ENCODE measurements at regions not wholly inside any gene's neighbourhood (a gene's known extent, or its start where the extent isn't known, plus 50 kb on each side); places are given as distances from the start of the nearest gene placed in this dataset.
"Not testable (repeated sequence)": the region's sequence is repeated elsewhere in the genome, so short reads cannot be mapped to it uniquely, and the experiment has no call there.

DNA sequence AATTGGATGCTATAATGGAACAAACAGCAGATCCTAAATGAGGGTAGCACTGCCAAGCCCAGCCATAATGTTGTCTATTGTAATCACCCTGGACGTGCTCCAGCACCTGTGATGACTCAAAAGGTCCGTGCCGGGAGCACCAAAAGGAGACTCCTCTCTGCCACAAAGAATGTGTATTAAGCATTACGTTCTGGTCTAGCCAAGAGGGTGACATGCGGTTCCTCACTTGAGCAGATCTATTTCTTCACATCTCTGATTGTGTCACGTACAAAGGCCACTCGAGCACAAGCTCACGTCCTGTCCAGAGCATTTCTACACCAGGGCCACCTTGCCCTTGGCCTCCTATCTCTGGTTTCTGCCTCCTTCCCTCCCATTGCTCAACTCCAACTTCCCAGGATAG lies 219.9 kb upstream of the IRS2 start:
- no peak for DNase-seq

DNA sequence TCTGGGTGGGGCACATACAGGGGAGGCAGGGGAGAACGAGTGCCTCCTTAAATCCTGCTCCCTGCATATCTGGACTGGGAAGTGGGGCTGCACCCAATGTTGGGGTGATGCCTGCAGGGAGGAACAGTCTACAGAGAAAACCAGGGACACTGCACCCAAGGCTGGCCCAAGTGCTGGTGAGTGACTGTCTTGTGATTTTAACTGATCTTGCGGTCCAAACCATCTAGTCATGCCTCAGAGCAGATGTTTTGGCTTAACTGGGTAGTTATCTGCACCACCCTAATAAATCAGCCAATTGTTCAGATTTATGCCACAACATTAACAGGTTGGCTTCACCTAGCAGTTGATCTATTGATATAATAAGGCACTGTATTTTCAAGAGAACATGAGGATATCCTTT lies 219.2 kb upstream of the IRS2 start:
- no peak for DNase-seq

DNA sequence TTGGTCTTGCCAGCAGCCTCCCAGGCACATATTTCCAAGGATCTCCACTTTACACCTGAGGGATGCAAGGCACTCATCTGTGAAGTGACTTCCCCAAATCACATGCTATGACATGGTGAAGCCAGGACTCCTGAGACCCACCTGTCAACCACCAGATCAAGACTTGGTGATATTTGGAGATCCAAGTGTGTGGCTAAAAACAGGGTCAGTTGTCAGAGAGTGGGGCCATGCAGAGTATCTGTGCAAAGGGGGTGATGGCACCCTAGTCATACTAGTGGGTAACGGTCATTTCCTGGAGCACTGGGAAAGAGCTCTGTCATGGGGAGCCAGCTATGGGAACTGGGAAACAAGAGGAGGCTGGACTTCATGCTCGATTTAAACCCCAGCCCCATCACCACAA lies 218.4 kb upstream of the IRS2 start:
- no peak for DNase-seq

DNA sequence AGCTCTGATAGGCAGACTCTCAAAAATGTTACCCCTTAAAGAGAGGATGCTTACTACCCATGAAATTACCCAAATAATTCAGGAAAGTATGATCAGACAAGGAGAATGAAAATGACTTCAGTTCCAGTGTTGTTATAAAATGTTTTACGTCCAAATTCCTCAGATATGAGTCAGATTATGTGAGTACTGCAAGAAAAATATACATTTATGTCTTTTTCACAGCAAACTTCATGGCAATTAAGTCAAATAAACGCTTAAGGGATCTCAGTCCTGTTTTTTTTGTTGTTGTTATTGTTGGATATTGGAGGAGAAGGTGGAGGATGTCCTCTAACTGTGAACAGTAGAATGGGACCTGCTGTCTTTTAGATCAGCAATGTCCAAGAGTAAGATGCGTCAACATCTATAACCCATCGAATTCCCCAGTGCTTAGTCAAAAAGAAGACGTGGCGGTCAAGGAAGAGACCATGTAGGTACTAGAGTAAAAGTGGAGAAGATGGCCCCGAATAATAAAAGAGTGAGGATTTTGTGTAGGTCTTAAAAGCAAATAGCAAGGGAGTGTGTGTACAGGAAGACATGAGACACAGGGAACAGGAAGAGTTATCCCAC lies 215.4 kb upstream of the IRS2 start:
- DNase-seq = no peak

DNA sequence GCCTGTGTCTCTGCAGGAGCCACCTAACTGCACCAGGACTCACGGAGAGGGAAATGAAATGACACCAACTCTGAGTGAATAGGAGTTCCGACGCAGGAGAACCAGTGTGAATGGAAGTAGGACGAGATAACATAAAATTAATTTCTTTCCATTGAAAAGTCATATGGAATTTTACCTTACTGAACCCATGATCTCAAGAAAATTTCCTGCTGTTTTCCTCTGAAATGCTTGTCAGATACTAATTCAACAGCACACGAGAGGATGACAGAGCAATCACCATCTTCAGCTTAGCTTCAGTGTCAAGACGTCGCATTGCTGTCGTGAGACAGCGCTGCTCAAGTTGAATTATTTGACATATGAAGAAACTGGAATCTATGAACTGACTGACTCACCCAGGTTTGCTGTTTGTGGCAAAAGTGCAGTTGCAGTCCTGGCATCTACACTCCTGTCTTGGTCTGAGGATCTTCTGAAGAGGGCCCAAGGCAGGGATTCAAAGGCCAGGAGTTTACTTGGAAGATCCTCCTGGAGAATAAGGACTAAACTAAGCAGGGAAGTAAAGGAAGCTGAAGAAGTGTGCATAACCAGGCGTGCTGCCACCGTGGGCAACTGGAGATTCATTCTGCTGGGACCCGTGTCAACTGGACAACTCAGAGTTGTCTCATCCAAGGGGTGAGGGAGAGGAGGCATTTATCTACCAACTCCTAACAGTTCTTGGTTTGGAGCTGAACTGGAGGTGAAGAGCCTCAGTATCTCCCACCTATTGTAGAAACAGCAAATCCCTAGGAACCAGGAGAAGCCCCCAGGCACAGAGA lies 214.4 kb upstream of the IRS2 start:
- DNase-seq = no peak

DNA sequence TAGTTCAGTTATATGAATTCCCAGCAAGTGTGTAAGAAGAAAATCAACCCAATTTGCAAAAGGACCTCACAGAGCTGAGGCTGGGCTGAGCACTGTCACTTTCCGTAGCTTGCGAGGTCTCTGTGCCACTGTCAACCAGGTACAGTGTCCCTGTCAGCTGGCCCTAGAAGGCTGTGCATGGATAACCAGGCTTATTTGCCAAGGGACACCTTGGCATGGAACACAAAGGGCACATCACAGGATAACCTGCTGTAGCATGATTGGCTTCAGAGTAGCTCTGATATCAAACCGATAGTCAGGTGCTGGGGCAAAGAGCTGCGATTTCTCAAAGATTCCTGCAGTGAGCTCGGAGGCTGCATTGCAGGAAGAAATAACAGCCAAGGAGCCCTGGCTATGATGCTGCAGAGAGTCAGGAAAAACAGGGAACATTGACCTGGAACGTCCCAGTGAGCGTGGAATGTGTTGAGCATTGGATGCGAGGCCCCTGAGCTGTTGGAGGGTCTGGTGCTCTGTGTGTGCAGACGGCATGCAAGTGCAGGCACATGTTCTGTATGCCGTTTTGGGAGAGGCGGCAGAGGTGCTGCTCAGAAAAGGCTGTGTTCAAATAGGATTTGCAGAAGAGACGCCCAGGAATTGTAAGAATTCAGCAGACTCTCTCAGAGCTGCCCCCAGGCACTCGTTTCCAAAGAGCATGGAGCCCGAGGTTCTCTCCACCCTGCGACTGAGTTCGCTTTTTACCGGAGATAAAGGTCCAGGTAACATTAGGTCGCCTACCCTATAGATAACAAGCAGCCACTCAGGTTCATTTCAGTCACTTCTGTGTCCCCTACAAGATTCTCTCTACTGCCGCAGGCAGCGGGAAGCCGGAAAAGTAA lies 213.5 kb upstream of the IRS2 start:
- no peak for DNase-seq

DNA sequence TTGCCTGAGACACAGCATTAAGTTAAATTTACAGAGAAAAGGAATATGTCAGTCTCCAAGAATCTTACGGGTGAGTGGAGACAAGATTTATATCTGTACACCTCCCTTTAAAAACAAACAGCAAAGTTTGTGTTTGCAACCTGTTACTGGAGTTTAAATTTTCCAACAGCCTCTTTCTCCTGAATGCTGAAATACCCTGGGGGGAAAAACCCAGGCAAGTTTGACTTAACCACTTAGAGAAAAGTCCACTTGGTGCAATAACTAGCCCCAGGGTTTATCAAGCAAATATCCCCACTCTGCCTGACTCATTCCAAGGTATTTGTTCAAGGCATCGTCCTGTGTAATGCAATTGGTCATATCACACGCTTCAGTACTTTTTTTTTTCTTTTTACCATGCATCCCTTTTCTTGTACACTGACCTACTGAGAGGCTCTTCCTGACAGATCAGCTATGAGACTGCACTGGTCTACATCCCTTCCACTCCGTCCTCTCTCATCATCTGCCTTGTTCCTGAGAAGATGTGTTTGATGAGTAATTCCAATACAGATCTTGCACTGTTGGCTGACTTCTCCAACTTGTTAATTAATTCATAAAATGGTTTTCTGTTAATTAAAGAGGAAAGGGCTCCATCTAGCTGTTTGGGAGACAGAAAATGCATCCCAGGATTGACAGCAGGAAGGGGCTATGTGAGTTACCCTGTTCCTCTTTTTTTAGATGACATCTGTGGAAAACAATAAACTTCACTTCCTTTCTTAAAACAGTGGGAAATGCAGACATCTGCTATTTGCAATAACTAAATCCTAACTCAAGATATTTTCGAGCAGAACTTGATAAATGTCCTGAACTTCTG lies 212.5 kb upstream of the IRS2 start:
- DNase-seq = no peak

DNA sequence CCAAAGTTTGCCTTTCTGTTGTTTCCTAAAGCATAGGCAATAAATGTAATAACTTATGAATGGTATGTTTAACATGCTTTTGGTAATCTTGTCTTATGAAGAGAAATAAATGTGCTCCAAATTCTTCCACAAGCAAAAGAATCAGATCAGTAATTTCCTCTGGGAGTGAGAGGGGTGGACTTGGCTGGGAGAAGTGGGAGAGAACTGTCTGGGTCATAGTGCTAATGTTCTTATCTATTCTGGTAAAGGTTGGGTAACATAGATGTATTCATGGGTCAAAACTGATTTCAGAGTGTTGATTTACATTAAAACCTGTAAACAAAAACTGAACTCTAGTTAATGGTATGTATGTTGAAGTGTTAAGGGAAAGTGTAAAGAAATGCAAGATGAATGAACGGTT lies 211.7 kb upstream of the IRS2 start:
- no peak for DNase-seq

DNA sequence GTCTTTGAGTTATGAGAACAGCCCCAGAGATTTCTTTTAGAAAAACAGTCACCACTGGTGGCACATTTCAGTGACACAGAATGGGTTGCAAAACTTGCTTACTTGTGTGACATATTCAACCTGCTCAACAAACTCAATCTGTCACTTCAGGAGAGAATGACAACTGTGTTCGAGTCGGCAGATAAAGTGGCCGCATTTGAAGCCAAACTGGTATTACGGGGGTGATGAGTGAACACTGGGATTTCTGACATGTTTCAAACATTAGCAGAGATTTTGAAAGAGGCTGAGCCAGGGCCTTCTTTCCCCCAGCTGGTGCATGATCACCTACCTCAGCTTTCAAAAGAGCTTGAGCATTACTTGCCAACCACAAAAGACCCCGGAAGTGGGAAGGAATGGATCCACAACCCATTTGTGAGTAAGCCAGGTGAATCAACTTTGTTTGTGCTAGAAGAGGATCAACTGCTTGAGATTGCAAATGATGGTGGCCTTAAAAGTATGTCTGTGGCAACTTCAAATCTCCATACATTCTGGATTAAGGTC lies 210.7 kb upstream of the IRS2 start:
- not testable (repeated sequence) for DNase-seq

DNA sequence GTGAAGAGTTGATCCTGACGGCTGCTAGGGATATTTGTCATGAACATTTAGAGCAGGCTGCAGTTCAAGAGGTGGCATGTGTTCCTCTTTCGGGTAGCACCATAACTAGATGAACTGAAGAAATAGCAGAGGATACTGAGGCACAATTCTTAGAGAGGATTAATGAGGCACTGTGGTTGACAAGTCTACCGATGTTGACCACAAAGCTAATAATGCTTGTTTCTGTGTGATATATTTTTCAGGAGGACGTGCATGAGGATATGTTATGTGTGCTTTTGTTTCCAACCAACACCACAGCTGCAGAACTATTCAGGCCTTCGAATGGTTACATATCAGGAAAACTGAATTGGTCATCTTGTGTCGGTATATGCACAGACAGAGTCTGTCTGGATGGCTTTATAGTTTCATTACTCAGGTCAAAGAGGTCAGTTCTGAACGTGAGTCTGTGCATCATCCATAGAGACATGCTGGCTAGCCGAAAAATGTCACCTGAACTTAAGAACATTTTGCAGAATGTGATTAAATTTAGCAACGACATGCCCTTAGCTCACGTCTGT lies 210.1 kb upstream of the IRS2 start:
- no peak for DNase-seq

DNA sequence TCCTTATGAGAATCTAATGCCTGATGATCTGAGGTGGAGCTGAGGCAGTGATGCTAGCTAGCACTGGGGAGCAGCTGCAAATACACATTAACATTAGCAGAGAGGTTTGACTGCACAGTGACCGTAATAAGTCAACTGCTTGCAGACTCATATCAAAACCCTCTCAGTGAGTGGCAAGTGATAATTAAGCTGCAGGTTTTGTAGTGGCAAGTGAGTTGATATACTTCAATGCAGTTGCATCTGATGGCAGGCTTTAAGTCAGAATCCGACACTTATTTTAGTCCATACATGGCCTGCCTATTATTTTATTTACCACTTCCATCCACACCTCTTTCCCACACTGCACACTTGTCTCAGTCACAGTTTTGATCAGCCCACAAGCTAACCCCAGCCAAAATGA lies 209.2 kb upstream of the IRS2 start:
- no peak for DNase-seq

DNA sequence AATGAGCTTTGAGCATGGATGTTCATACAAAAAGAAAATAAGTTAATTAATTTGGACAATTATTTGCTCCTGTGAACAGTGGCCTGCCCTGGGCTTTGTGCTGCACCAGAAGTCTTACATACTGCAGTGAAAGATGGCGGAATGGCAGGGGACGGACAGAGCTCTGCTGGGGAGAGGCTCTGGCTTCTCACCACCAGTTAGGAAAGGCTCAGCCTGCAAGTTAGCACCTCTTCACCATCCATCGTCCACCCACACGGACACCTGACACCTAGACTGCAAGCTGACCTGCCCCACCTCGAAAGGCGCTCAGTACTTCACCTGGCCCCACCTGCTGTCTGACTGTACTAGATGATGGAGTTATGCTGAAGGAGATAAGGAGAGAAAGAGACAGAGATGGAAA lies 203.9 kb upstream of the IRS2 start:
- DNase-seq = no peak

DNA sequence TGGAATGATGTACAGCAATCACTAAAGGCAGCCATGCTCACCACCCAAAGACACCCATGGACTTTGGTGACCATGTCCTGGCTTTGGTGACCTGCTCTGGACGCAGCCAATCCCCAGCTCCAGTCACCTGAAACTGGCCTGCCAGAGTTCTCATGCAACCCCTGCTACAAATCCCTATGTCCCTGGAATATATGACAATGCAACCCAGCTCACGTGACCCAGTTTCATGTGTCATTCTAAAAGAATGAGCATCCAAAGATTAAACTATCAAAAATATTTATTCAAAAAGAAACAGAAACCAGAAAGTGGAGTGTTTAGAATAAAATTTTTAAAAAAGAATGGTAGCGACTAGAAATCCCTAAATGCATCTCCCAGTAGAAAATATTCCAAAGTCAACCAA lies 203.3 kb upstream of the IRS2 start:
- DNase-seq = no peak

DNA sequence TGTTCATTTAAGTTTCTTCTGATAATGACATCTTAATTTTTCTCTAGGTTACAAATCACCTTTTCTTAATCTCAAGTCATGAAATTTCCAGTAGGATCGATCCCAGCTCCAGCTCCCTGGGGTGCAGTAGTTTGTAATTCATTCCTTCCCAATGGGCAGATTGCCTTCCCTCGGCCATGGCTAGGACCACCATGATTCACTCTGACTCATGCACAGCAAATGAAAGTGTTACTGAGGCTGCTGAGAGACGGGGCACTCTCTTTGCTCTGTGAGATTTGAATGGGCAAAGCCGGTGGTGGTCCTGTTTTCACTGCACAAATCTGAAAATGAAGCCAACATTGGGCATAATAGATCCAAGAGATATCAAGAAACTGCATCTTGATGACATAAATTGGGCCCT lies 202.8 kb upstream of the IRS2 start:
- DNase-seq = no peak

DNA sequence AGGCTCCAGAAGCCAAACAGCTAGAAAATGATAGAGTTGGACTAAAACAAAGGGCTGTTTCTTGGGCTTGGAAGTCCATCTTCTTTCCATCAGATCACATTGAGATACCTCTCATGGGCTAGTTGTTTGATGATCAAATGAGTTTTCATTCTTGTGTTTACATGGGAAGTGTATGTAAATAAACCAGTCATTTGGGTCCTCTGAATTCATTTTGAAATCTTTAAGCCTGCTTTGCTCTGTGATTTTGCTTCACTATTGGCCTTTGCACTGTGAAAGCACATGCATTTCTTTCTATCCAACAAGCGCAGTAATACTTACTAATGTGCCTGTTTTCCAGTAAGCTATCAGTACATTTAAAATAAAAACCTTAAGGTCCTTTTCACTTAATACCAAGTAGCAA lies 200.5 kb upstream of the IRS2 start:
- no peak for DNase-seq

DNA sequence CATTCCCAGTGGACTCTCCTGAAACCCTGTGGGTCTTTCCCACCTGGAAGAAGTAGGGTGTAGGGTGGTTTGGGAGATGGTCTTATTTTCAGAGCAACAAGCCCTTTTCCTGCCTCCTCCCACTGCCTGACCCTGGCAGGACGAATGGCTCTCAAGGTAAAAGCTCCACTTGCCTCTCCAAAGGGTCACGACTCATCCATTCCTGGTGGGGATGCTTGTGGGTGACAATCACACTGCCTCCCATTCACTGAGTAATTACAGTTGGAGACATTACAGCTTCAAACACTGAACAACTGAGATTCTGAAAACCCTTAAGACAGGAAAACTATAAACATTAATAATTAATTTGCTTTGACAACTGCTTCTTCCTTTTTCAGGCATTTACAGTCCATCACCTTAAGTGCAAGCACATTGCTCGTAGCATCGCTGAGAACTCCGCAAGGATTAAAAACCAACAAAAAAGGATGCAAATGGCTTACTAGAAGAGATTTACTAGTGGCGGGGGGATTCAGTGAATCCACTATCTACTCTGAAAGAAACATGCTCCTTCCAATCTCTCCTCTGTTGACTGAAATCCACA lies 199.6 kb upstream of the IRS2 start:
- DNase-seq = no peak

DNA sequence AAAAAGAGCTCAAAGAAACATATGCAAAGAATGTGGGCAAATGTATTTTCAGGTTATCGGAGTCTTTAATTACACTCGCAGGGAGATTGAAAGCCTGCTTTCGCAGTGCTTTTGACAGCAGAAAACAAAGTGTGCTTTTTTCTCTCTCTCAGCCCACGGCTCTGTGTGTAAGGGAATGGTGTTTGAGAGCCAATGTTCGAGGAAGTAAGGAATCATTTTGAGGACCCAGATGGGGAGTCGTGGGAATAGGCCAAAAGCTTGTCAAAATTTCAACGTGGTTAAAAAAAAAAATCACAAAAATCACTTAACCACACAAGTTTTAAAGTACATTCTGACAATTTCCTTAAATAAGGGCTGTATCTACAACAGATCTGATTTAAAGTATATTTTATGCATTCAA lies 197.1 kb upstream of the IRS2 start:
- no peak for DNase-seq

DNA sequence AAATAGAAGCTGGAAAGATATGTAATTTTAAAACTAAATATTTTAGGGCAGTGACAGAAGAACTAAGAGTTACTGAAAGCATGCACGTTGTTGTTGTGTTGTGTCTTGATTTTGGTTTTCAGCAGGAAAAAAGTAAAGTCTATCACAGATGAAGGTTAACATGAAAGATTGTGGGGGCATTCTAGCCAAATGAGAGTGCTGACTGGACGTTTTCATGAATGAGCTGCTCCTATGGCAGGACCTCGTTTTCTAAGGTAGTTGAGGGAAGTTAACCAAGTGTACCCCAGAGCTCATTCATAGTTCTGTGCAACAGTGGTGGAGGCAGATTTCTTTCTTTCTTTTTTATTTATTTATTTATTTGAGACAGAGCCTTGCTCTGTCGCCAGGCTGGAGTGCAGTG lies 194.6 kb upstream of the IRS2 start:
- no peak for DNase-seq

DNA sequence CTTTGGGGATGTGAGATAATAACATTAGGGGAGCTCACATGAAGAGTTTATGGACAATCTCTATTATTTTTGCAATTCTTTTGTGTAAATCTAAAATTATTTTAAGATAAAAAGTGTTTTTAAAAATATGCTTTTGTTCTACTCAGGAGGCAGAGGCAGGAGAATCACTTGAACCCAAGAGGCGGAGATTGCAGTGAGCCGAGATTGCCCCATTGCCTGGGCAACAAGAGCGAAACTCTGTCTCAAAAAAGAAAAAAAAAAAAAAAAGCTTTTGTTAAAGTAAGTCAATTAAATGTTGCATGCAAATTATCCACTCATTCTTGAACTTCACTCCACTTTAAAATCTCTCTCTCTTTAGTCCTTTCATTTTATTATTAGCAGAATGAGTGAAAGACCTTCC lies 193.3 kb upstream of the IRS2 start:
- not testable (repeated sequence) for DNase-seq

DNA sequence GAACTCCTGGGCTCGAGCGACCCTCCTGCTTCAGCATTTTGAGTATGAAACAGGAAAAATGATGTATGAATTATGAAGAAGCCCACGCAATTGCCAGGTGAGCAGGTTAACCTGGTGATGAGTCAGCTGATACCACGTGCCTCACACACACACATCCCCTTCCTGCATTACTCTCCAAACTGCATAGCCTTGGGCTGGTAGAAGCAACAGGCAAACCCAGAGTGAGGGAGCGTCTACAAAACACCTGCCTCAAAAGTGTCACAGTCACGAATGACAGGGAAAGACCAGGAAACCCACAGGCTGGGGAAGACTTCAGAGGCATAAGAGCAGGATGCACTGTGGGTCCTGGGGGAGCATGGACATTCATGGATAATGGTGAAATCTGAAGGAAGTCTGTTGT lies 192.8 kb upstream of the IRS2 start:
- no peak for DNase-seq

DNA sequence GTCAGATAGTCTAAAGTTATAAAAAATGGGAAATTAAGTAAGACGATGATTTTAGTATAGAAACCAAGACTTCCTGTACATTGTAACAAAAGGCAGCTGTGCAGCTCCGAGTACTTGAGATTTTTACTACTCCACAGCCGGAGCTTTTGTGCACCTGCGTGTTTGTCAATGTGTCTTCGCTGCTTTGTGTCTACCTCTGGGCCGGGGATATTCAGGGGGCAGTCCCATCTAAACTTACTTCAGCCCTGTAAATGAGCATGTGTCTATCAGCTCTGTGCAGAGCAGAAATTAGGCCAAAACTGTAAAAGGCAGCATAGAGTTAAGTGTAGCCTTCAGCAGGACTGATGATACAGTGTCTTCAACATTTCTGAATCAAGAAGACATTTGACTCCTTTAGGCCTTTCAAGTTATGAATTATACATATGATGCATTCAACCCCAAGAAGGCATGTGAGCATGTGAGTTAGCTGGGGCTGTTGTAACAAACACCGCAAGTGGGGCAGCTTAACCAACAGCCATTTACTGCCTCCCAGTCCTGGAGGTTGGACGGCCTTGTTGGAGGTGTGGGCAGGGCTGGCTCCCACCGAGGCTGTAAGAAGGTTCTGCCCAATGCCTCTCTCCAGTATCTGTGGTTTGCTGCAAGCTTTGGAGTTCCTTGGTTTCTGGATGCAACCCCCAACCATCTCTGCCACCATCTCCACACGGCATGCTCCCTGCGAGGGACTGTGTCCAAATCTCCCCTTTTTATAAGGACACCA lies 191.0 kb upstream of the IRS2 start:
- no peak for DNase-seq
